Aorta (tissue), 5 donors: ENCODE measurements at regions not wholly inside any gene's neighbourhood (a gene's known extent, or its start where the extent isn't known, plus 50 kb on each side); places are given as distances from the start of the nearest gene placed in this dataset.

Source experiments
- ATAC-seq: fragments of 200-7000 bp; cut with Tn5 transposase; one replicate; pipeline ENCODE4 v1.9.1; 2022; ENCODE audit warnings: moderate library complexity; ENCODE audit not compliant: low FRiP score
- DNase-seq, 2 donors: peaks; one replicate each; pipeline ENCODE4 v3.0.0-alpha.2; 2020
- H3K27ac ChIP-seq, 2 donors: one replicate each; pipeline ENCODE4 v1.5.1; 2013; ENCODE audit warnings: low read length in 2 of 2, mild to moderate bottlenecking in 2 of 2, moderate library complexity in 2 of 2, control low read depth in 1 of 2, inconsistent platforms in 1 of 2, low read depth in 1 of 2
- H3K27me3 ChIP-seq, 2 donors: one replicate each; pipeline ENCODE4 v1.6.1; 2013; ENCODE audit warnings: control low read depth in 1 of 2, low read length in 1 of 2, mild to moderate bottlenecking in 1 of 2, moderate library complexity in 1 of 2; ENCODE audit not compliant: insufficient read depth in 2 of 2, control insufficient read depth in 1 of 2
- H3K36me3 ChIP-seq, 2 donors: one replicate each; pipeline ENCODE4 v1.6.1; 2013; ENCODE audit warnings: control low read depth in 1 of 2, low read length in 1 of 2, mild to moderate bottlenecking in 1 of 2; ENCODE audit not compliant: insufficient read depth in 2 of 2, control insufficient read depth in 1 of 2
- H3K4me1 ChIP-seq, 2 donors: one replicate each; pipeline ENCODE4 v1.6.1; 2013; ENCODE audit warnings: low read length in 2 of 2, control low read depth in 1 of 2, mild to moderate bottlenecking in 1 of 2, moderate library complexity in 1 of 2; ENCODE audit not compliant: insufficient read depth in 2 of 2, control insufficient read depth in 1 of 2
- H3K4me3 ChIP-seq, 2 donors: one replicate each; pipeline ENCODE4 v1.5.1; 2013; ENCODE audit warnings: low read length in 2 of 2, control low read depth in 1 of 2, mild to moderate bottlenecking in 1 of 2
- H3K9me3 ChIP-seq: one replicate; pipeline ENCODE4 v1.6.1; 2013; ENCODE audit warnings: mild to moderate bottlenecking, low read length; ENCODE audit not compliant: control insufficient read depth
- WGBS, 2 donors: extraction: QIAGEN DNeasy Blood & Tissue Kit; methylation state at CpG; one replicate each; pipeline ENCODE4 v1.1.7; 2013; 5-methylcytosine and 5-hydroxymethylcytosine counted together
- intact Hi-C, 2 donors: fragments of 100-400 bp; cut with DNase I; formaldehyde crosslinking; loops; one replicate each; pipeline versions ENCODE4 v1.14.2 to v1.15.0; 2022
- donor health status: healthy with polysubstance abuse.
- donor health status: Bipolar disorder and iron deficiency.
- donor health status: DM: no; HTN: no; CAD: no.
- donor health status: DM: no; HTN: no; CAD: no.
- donor health status: DM: yes; HTN: yes; CAD: no.

- H3K4me1 ChIP-seq: no peaks in the 10 kb centered on the region
- H3K27me3 ChIP-seq: no peaks in the 10 kb centered on the region
- 81 to 88% methylated on average over 2 of the region's 2 CpGs for WGBS, 2 donors
- no peaks in the 10 kb centered on the region for H3K36me3 ChIP-seq
- H3K9me3 ChIP-seq: no peaks in the 10 kb centered on the region
- no peak overlapping the region for H3K4me3 ChIP-seq
- no peak for DNase-seq
- intact Hi-C loops: no loop called here
- H3K27ac ChIP-seq: no peak overlapping the region
- no peak for ATAC-seq
These were observed 90.7 kb downstream of the SEC61B start for GRCh38 chr9:99312736-99313135.

- 94 to 97% methylated on average over 1 of the region's 1 CpG for WGBS, 2 donors
- Histone ChIP-seq H3K9me3 (no peaks in the 10 kb centered on the region), H3K27me3 (no peaks in the 10 kb centered on the region), H3K4me3 (no peak overlapping the region), H3K27ac (no peak overlapping the region), H3K4me1 (no peaks in the 10 kb centered on the region), H3K36me3 (no peaks in the 10 kb centered on the region)
- intact Hi-C loops: no loop called here
- DNase-seq (no peak), ATAC-seq (no peak)
These were observed 97.0 kb downstream of the SEC61B start for GRCh38 chr9:99319048-99319447.

- no peaks in the 10 kb centered on the region for H3K27me3 ChIP-seq
- no peaks in the 10 kb centered on the region for H3K9me3 ChIP-seq
- no peaks in the 10 kb centered on the region for H3K4me1 ChIP-seq
- H3K4me3 ChIP-seq: no peak overlapping the region
- WGBS, 2 donors: 4 to 6% methylated on average over 1 of the region's 1 CpG
- ATAC-seq: no peak
- H3K27ac ChIP-seq: no peak overlapping the region
- no peaks in the 10 kb centered on the region for H3K36me3 ChIP-seq
- DNase-seq: no peak
- intact Hi-C loops: no loop called here
These were observed 100.2 kb downstream of the SEC61B start for GRCh38 chr9:99322299-99322698.

DNA sequence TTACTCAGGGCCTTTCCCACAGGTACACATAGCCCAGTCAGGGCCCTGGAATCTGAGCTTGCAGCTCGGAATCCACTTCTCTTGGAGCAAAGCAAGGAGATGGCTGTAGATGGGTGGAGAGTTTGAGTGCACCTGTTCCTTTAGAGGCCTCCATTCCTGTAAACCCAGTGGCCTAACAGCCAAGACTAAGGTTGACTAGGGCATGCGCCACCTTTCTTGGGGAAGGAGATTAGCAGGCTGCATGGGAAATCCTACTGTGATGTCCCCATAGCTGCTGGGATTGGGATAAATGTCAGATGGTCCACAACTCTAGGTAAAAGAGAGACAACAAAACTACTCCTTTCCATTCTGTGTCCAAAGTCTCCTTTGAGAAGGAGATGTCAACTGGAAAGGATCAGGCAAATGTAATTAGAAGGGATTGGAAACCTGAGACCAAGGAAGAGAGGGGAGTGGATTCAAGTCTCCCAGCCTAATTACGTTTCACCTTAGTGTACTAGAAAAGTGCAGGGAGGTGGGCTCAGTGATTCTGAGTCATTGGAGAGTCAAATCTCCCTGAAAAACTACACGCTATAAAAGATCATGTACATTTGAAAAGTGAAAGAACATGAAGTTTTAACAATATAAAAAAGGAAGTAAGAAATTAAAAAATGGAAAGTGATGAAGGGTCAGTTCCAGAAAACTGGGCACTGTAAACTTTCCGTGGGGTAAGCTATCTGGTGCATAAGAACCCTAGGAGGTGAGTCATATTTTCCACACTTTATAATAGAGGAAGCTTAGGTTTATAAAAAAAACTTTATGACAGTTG lies 104.2 kb downstream of the SEC61B start:
- Histone ChIP-seq H3K27ac (no peak overlapping the region), H3K36me3 (no peaks in the 10 kb centered on the region), H3K4me1 (no peaks in the 10 kb centered on the region), H3K27me3 (no peaks in the 10 kb centered on the region), H3K4me3 (no peak overlapping the region), H3K9me3 (no peaks in the 10 kb centered on the region)
- WGBS, 2 donors: 68 to 73% methylated on average over 5 of the region's 5 CpGs
- no peak for ATAC-seq
- DNase-seq: no peak
- intact Hi-C loops: no loop called here

- Histone ChIP-seq H3K9me3 (no peaks in the 10 kb centered on the region), H3K4me1 (no peaks in the 10 kb centered on the region), H3K4me3 (no peak overlapping the region), H3K36me3 (no peaks in the 10 kb centered on the region), H3K27me3 (no peaks in the 10 kb centered on the region), H3K27ac (no peak overlapping the region)
- intact Hi-C loops: no loop called here
- no peak for ATAC-seq
- 89 to 93% methylated on average over 3 of the region's 3 CpGs for WGBS, 2 donors
- DNase-seq: no peak
These were observed 104.8 kb downstream of the SEC61B start for GRCh38 chr9:99326917-99327189.

GRCh38 chr9:99327667-99328066 lies 105.6 kb downstream of the SEC61B start:
- Histone ChIP-seq H3K27me3 (no peaks in the 10 kb centered on the region), H3K27ac (no peak overlapping the region), H3K36me3 (no peaks in the 10 kb centered on the region), H3K4me1 (no peaks in the 10 kb centered on the region), H3K9me3 (no peaks in the 10 kb centered on the region), H3K4me3 (no peak overlapping the region)
- DNase-seq (no peak), ATAC-seq (no peak)
- WGBS, 2 donors: 89 to 91% methylated on average over 3 of the region's 3 CpGs
- intact Hi-C loops: no loop called here

DNA sequence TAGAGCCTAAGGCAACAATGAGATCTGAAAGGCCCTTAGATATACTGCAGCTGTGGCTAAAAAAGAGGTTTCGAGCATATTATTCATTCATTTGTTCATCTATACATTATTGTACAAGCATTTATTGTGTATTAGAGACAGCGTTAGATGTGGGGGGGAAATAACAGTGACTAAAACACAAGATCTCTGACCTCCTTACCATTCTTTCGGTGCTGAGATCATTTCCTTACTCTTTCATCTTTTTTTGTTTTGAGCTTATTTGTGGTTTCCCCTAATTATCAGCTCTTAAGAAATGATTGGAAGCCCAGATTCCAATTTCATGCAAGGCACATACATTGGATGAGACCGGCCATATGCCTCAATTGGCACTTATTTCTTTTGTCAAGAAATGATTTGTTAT lies 113.2 kb downstream of the SEC61B start:
- Histone ChIP-seq H3K4me1 (no peaks in the 10 kb centered on the region), H3K36me3 (no peaks in the 10 kb centered on the region), H3K4me3 (no peak overlapping the region), H3K9me3 (no peaks in the 10 kb centered on the region), H3K27me3 (no peaks in the 10 kb centered on the region), H3K27ac (no peak overlapping the region)
- DNase-seq: no peak
- intact Hi-C loops: no loop called here
- WGBS, 2 donors: 88 to 98% methylated on average over 4 of the region's 4 CpGs
- no peak for ATAC-seq

GRCh38 chr9:99336005-99336404 lies 113.9 kb downstream of the SEC61B start:
- no peaks in the 10 kb centered on the region for H3K4me1 ChIP-seq
- 7 to 13% methylated on average over 3 of the region's 3 CpGs for WGBS, 2 donors
- no peaks in the 10 kb centered on the region for H3K27me3 ChIP-seq
- H3K27ac ChIP-seq: no peak overlapping the region
- no peaks in the 10 kb centered on the region for H3K9me3 ChIP-seq
- intact Hi-C loops: no loop called here
- no peak overlapping the region for H3K4me3 ChIP-seq
- no peaks in the 10 kb centered on the region for H3K36me3 ChIP-seq
- no peak for DNase-seq
- ATAC-seq: no peak

- DNase-seq (no peak), ATAC-seq (no peak)
- Histone ChIP-seq H3K27ac (no peak overlapping the region), H3K27me3 (no peaks in the 10 kb centered on the region), H3K36me3 (no peaks in the 10 kb centered on the region), H3K9me3 (no peaks in the 10 kb centered on the region), H3K4me3 (no peak overlapping the region), H3K4me1 (no peaks in the 10 kb centered on the region)
- intact Hi-C loops: no loop called here
- WGBS, 2 donors: 95 to 97% methylated on average over 1 of the region's 1 CpG
These were observed 114.4 kb downstream of the SEC61B start for GRCh38 chr9:99336531-99336930.
